ENCODE measurements at regions not wholly inside any gene's neighbourhood (a gene's known extent, or its start where the extent isn't known, plus 50 kb on each side); places are given as distances from the start of the nearest gene placed in this dataset.

GRCh38 chr10:8921568-8921967 is 867.1 kb downstream of the GATA3 start:
- DNase-seq = no peak
- intact Hi-C loops (cut with DNase I, micrococcal nuclease) = no loop called here
- Histone ChIP-seq H3K4me3 (no peak overlapping the region), H3K36me3 (ENCODE audit: low read depth) (no peaks in the 10 kb centered on the region), H3K4me1 (ENCODE audit: low read depth) (no peaks in the 10 kb centered on the region), H3K9me3 (no peaks in the 10 kb centered on the region)
- ATAC-seq = no peak
- TF ChIP-seq, protein P1, sequence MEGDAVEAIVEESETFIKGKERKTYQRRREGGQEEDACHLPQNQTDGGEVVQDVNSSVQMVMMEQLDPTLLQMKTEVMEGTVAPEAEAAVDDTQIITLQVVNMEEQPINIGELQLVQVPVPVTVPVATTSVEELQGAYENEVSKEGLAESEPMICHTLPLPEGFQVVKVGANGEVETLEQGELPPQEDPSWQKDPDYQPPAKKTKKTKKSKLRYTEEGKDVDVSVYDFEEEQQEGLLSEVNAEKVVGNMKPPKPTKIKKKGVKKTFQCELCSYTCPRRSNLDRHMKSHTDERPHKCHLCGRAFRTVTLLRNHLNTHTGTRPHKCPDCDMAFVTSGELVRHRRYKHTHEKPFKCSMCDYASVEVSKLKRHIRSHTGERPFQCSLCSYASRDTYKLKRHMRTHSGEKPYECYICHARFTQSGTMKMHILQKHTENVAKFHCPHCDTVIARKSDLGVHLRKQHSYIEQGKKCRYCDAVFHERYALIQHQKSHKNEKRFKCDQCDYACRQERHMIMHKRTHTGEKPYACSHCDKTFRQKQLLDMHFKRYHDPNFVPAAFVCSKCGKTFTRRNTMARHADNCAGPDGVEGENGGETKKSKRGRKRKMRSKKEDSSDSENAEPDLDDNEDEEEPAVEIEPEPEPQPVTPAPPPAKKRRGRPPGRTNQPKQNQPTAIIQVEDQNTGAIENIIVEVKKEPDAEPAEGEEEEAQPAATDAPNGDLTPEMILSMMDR (IDR thresholded peaks at IDR 0.05) = no peak

DNA sequence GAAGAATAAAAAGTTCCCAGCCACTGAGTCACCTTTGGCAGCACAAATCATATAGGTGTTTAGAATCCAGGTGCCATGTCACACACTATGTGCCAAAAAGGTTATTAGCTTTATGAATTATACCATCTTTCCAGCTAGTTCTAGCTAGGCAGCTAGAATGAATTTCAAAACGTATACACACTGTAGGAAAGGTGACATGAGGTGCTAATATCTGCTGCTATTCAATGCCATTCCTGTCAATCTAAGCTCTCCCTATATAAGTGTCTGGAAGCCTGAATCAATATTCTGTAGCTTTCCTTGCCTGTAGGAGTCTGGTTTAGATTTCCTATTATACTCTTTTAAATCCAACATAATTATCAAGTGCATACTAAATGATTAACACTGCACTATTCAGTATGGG is 868.6 kb downstream of the GATA3 start:
- no peak for DNase-seq
- no peaks in the 10 kb centered on the region for H3K9me3 ChIP-seq
- intact Hi-C loops (cut with DNase I, micrococcal nuclease) = no loop called here
- H3K36me3 ChIP-seq (ENCODE audit: low read depth) = no peaks in the 10 kb centered on the region
- TF ChIP-seq, protein P1 (IDR thresholded peaks at IDR 0.05) = no peak
- H3K4me1 ChIP-seq (ENCODE audit: low read depth) = no peaks in the 10 kb centered on the region
- ATAC-seq = no peak
- no peak overlapping the region for H3K4me3 ChIP-seq

- ATAC-seq = no peak
- Histone ChIP-seq H3K36me3 (ENCODE audit: low read depth) (no peaks in the 10 kb centered on the region), H3K9me3 (no peaks in the 10 kb centered on the region), H3K4me3 (no peak overlapping the region), H3K4me1 (ENCODE audit: low read depth) (no peaks in the 10 kb centered on the region)
- TF ChIP-seq, protein P1 (IDR thresholded peaks at IDR 0.05) = no peak
- intact Hi-C loops (cut with DNase I, micrococcal nuclease) = no loop called here
- no peak for DNase-seq
Measured at GRCh38 chr10:8927705-8928104, 873.2 kb downstream of the GATA3 start.

DNA sequence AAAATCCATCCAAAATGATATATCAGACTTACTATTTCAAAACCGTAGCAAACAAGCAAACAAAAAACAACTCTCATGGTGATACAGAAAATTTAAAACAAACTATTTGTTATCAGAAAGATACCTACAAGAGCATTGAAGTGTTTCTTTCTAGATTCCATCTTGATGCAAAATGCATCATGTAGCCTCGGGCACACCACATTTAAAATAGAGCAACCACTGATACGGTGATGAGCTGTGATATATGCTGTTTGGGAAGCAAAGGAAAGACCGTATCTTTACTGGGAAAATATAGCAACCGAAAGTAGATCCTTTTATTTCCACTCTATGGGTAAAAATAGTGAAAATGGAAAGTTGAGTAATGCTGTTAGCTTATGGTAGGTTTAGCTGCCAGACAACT is 892.0 kb downstream of the GATA3 start:
- ATAC-seq = no peak
- no peak overlapping the region for H3K4me3 ChIP-seq
- intact Hi-C loops (cut with DNase I, micrococcal nuclease) = no loop called here

GRCh38 chr10:8950978-8951377 is 896.5 kb downstream of the GATA3 start:
- DNase-seq (no peak), ATAC-seq (no peak)
- Histone ChIP-seq H3K4me3 (no peak overlapping the region), H3K4me1 (ENCODE audit: low read depth) (no peaks in the 10 kb centered on the region), H3K9me3 (no peaks in the 10 kb centered on the region), H3K36me3 (ENCODE audit: low read depth) (no peaks in the 10 kb centered on the region)
- TF ChIP-seq, protein P1 (IDR thresholded peaks at IDR 0.05) = no peak
- intact Hi-C loops (cut with DNase I, micrococcal nuclease) = no loop called here

More for the DNA sequence above, 892.0 kb downstream of the GATA3 start:
- Histone ChIP-seq H3K4me1 (ENCODE audit: low read depth) (no peaks in the 10 kb centered on the region), H3K9me3 (no peaks in the 10 kb centered on the region), H3K36me3 (ENCODE audit: low read depth) (no peaks in the 10 kb centered on the region)
- TF ChIP-seq, protein P1 (IDR thresholded peaks at IDR 0.05) = no peak
- no peak for DNase-seq

DNA sequence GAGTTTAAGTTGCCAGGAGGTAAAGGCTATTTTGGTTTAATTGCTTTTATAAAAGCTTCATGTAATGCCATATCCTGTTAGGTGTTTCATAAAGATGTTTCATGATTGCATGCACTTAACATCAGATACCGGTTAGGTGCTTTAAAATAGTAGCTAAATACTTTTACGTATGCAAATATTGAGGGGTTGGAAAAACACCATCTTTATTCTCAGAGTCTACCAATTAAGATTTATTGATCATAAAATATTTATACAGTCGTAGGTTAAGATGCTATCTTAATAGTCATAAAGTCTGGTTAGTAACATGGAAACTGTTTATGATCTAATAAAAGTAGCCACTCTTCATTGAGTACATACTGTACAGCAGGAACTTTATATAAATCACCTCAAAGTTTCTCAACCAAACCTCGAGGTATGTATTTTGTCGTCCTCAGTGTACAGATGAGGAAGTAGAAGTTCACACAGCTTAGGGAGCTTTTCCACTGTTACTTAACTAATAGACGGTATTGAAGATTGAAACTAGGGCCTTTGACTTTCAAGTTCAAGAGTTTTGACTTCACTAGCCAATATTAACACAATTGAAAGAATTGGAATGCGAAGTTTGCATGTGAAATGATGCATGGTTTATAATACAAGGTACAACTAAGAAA is 897.1 kb downstream of the GATA3 start:
- ATAC-seq = no peak
- TF ChIP-seq, protein P1 (IDR thresholded peaks at IDR 0.05) = no peak
- intact Hi-C loops (cut with DNase I, micrococcal nuclease) = no loop called here
- Histone ChIP-seq H3K36me3 (ENCODE audit: low read depth) (no peaks in the 10 kb centered on the region), H3K4me3 (no peak overlapping the region), H3K4me1 (ENCODE audit: low read depth) (no peaks in the 10 kb centered on the region), H3K9me3 (no peaks in the 10 kb centered on the region)
- no peak for DNase-seq

Data from mucosa of descending colon (tissue), 3 donors.